ENCODE measurements at regions not wholly inside any gene's neighbourhood (a gene's known extent, or its start where the extent isn't known, plus 50 kb on each side); places are given as distances from the start of the nearest gene placed in this dataset.
"Not testable (repeated sequence)": the region's sequence is repeated elsewhere in the genome, so short reads cannot be mapped to it uniquely, and the experiment has no call there.

DNA sequence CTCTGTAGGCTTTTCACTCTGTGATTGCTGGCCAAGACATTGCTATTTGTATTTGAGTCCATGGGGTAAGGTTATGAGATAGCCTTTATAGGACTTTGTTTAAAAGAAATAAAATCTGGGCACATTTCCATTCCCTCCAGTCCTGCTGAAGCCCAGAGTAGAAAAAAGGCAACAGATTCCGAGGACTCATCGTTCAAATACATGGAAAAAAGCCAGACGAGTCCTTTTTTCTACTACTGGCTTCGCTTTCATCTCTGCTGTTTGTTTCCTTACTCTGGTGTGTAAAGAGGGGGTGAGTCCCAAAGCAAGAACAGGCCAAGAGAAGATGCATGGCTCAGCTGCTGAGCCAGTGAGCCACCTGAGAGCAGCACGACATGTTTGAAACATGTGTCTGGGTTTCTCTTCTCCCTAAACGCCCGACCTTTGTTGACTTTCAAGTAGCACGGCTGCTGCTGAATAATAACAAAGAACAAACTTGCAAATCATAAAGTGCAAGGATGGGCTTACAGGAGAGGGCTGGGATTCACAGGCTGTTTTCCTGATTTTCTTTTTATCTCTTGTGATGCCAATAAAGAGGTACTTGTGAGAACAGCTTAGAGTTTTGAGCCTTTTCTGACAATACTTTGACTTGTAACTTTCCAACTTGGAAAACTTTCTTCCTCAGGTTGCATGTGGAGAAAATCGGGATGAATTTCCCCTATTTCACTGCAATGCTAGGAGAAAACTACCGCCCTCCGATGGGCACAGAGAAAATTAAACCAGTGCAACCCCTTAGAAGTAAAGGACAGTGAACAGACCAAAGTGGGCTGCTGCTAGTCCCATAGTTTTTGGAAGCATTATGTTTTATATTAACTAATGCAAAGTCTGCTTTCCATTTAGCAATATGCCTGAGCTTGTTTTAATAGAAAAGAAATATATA is 195.2 kb upstream of the RAG2 start:
- DNase-seq, result no peak

DNA sequence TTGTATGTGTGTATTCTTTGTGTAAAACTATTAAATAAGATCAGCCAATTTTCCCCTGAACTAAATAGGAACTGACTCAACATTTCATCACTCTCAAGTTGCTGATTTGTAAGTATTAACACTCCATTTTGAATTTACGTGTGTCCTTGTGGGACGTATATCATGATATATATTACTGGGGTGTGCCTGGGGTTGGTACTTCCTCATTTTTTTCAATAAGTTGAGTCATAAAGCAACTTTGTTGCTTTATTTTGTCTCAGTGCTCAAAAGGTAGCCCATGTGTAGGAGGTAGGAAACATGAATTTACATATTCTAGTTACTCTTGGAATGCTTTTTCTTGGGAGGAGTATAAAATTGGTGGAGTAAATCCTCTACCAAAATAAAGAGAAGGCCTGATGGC is 193.9 kb upstream of the RAG2 start:
- no peak for DNase-seq

DNA sequence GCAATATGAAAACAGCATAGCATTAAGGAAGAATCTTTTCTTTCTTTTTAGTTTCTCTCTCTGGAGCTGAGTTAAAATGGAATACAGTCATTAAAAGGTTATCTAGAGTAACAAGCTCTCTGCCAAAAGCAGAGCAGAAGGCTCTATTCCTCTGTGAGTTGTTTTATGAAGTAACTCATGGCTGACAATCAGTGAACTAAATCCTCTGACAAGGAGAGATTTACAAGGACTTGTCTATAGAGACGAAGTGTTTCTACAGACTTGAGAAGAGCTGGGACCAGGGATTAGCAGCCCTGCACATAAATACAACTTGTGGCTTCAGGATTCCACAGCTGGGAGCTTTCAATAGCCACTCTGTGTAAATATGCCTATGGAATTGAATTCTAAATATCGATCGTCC is 192.5 kb upstream of the RAG2 start:
- DNase-seq, result no peak

DNA sequence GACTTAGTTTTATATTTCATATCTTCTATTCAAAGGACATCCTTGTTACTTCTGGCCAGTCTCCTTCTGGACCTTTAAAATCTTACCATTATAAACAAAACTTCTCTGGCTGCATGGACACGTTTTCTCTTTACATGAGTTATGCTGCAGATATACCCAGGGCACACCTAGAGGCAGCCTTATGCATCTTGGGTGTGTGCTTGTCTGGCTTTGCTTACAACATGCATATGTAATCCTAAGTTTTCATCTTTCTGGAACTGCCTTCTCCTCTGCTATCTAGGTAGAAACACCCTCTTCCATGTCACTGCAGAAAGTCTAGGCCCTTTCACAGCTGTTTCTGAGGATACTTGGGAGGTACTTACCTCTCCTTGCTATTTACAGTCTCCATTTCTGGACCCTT is 185.8 kb upstream of the RAG2 start:
- DNase-seq, result no peak

DNA sequence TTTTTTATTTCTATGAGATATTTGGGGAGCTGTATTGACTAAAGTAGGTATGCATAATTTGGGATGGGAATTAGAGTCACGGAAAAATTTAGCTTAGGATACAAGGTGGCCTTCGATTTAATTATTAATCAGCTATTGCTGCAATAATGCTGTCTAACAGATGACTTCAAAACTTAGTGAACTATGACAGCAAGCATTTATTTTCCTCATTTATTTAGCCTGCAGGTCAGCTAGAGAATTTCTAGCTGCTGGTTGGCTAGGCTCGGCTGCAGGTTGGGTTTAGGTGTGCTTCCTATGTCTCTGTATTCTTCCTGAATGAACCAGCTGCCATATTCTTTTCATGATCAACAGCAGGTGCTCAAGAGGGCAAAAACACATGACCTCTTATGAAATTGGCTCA is 181.8 kb upstream of the RAG2 start:
- no peak for DNase-seq

DNA sequence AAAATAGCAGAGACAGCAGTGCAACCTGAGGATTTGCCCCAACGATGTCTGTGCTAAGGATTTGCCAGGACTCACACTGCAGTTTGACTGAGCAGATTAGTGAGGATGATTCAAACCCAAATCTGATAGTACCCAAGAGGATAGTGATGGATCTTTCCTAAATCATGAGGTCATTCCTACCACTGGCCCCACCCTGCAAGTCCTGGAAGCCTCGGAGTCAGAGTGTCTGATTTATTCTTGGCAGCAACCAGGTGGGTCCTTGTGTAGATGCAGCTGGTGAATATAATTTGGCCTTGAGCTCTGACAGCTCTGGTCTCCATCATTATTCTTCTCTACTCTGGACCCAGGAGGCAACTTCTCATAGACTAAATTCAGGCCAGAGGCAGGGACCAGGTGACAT is 179.3 kb upstream of the RAG2 start:
- DNase-seq, result no peak

DNA sequence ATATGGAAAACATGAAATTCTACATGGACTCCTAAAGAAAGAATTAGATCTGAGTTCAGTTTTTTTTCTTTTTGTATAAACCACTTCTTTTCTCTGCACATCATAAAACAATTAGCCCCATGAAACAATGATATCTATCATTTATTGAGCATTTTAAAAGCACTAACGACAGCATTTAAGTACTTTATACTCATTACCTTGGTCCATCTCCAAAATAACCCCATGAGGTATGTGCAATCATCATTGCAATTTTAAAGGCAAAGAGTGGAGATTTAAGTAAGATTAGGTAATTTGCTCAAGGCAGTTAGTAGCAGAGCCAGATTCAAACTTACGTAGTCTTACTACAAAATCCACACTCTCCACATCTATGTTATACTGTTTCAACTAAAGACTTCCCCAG is 177.7 kb upstream of the RAG2 start:
- DNase-seq, result no peak

DNA sequence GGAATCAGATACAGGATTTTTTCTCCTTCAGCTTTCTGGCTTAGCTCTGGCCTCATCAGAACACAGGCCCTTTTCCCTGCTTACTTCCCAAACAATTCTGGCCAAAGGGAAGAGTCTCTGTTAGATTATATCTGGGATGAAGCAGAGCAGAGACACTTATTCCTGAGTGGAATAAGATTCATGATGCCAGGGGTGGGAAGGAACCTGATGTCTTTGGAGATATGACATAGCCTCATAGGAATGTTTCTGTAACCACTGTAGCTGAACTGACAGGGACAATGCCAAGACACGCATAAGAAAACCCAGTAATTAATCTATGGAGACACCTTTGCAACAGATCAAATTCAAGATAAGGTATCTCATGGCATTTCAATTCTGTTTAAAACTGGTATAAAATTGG is 177.1 kb upstream of the RAG2 start:
- no peak for DNase-seq

DNA sequence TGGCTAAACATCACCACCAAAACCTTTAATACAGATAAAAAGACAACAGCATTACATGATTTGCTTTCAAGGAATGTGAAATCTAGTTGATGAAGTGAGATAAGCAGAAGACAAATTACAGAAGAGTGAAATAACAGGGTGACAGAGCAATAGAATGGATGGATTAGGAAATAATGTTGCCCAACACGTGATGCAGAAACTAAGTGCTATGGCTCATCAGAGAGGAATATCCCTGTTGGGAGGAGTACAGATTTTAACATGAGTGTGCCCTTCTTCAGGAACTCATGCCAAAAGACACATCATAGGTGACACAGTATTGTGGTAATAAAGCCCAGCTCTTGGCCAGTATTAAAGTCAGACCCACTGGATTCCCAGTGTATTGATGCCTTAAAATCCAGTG is 176.6 kb upstream of the RAG2 start:
- DNase-seq, result no peak

DNA sequence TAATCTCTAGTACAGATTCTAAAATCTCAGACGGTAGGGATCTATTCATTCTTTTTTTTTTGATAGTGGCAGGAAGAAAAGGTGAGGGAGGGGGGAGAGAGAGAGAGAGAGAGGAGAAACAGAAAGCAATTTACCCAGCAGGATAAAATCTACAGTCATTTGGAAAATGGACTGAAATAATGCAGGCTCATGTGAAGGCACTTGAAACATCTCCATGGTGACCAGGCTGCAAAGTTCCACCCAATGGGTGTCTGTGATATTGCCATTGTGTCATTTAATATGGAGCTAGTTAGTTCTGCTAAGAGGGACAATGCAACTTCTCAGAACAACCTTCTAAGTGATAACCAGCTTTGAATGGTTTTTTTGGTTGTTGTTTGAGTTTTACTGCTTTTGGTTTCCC is 165.2 kb upstream of the RAG2 start:
- DNase-seq, result no peak

DNA sequence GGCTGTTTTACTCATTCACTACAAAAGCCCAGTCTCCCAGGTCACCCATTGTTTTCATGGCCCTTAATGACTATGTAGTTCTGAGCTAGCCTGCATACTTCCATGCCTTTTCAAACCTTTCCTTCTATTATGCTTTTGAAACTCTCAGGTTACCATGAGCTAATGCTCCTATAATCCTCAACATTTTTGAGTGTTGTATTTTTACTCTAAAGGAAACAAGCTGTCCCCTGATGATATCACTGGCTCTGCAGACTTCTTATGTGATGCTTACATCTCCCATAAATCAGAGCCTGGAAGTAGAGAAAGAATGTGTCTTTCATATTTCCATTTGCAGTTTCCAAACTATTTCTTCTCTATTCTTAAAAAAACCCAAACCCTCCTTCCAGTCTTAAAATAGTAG is 159.0 kb upstream of the RAG2 start:
- DNase-seq, result no peak

DNA sequence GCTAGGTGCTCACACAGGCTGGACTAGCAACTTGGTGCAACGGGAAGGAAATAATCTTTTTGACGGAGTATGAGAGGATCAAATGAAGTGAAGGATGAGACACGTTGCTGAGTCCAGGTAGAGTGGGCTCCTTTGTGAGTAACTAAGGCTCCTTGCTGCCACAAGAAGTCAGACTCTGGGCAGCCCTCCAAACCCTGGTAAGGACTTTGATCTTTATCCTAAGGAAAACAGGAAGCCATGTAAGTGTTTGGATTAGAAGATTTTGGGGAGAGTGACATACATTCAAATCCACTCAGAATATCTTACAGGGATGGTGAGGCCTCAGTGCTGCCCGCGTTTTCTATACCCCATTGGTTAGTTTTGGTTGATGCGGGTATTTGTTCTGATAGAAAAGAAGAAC is 155.9 kb upstream of the RAG2 start:
- no peak for DNase-seq

DNA sequence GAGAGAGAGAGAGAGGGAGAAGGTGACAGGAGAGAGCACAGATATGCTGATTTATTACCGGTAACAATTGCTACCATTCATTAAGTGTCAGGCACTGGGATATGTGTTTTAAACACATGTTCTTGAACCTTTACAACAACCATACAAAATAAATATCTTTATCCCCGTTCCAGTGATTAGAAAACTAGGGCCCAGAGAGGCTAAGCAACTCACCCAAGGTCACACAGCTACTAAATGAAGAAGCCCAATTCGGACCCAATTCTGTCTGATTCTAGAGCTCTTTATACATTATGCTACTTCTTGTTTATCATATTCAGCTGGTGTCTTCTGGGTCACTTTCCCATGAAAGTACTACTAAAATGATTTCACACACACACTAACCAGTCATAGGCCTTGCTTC is 154.0 kb upstream of the RAG2 start:
- DNase-seq, result no peak

DNA sequence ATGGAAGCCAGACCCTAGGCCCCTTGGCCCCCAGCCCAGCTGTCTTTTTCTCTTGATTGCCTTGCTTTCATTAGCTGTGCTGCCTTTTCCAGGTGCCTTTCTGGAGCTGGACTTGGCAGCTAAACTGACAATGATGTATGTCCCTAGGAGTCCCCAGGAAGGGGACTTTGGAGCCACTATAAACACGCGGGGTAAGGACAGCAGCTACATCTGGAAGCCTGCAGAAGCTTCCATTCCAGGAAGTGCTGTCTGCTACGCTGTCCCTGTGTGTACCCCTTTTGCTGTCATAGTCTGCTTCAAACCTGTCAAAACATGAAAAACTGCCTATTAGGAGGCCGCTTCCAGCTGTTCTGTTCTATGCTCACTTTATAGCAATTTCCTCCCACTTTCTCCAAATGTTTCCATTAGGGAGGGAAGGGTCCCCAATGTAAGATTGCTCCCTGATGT is 153.3 kb upstream of the RAG2 start:
- DNase-seq, result no peak

DNA sequence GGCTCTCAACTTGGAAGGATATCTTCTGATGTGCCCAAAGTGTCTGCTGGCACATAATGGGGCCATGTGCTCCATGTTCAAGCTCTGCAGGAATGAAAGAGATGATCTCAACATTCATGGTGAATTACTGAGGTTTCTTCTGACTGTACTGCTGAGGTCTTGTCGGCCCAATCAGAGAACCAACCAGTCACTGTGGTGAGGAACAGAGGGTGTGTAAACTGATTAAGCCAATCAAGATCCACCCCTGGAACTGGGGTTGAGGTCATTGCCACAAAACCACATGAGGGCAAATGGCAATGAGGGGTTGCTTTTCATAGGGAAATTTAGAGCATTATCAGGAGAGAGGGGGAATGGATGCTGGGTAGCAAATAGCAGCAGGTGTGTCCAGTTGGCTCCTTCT is 152.3 kb upstream of the RAG2 start:
- DNase-seq, result no peak

DNA sequence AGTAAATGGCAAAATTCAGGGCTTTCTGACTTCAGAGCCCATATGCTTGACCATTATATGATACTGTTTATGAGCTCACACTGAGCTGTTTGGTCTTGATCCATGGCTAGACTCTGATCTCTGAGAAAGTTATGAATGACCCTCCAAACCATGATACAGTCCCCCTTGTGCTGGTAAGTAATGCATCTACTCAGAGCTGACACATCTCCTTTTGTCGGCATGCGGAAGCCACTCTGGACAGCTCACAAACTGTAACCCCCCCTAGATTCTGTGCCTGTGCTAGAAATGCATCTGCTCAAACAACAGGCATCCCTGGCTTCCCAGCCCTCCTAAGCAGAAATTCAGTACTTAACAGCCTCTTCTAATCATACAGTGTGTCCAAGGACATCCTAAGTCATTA is 150.8 kb upstream of the RAG2 start:
- DNase-seq, result no peak

DNA sequence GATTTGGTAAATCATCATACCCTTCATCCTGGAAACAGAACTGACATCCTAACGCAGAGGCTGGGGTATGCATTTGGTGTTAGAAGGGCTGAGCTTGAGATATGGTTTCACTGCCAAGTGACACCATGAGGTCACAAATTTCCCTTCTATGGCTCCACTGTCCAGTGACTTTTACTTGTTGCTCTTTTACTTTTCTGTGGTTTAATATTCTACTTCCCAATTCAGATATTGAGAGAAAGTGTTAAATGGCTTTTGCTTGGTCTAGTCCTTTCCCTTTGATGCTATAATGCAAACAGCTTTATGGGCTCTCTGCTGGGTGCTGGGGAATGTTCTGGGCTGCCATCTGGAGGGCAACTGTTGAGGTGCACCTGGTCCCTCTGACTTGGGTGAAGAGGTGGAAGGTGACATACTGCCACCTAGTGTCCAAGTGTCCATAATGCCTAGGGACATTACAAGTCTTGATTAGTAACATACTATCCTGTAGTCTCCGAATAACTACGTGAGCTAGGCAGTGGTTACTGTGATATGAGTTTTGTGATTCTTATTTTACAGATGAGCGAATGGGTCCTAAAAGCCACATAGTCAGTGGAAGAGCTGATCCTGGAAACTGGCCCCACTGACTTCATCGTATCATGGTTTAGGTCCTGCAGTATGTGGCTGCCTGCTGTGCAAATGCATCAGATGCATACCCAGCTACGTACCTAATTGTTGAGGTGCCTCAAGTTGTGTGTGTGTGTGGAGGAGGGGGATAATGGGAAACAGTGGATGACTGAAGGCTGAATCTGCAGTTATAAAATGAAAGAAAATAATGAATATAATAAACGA is 149.1 kb upstream of the RAG2 start:
- DNase-seq, result peak; percentile 91

DNA sequence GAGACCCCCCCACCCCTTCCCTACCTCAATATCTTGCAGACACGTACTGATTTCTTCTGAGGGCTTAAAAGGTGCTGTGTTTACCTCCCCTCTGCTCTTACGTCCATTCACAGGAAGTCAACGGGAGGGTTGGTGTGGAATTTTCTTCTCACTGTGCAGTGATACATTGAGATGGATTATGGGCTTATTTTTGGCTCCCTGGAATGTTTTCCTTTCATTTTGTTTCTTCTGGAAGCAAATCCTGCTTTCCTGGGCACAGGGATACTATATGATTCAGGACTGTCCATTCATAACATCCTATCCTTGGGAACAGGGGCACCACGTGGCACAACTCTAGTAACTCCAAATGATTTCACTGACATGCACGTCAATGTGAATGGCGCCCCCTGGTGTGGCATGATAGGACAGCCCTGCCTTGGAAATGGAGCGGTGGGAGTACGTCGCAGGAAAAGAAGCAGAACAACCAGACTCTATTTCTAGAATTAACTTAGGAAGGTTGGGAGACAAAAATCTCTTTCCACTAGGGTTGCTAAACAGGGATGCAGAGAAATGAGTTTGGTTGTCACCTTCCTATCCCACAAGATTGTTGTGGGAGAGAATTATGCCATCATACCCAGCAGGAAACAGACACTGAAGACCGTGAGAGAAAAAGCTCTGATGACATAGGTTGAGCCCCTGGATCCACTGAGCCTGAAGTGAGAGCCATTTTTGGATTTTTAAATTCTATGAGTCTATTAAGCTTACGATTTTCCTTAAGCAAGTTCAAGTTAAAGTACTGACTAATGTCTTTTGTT is 146.5 kb upstream of the RAG2 start:
- peak; percentile 83 for DNase-seq

DNA sequence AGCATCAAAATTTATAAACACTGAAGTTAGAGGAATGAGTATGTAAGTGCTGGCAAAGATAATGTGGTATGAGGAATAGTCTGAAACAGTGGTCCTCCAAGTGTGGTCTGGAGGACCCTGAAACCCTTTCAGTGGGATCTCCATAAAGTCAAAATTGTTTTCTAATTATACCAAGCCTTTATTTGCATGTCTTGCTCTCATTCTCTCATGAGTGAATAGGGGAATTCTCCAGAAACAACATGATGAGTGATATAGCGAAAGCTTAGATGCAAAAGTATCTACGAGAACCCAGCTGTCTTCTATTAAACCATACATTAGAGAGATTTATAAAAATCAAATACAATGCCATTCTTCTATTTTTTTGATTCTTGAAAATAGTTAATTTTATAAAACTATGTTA is 145.0 kb upstream of the RAG2 start:
- no peak for DNase-seq

DNA sequence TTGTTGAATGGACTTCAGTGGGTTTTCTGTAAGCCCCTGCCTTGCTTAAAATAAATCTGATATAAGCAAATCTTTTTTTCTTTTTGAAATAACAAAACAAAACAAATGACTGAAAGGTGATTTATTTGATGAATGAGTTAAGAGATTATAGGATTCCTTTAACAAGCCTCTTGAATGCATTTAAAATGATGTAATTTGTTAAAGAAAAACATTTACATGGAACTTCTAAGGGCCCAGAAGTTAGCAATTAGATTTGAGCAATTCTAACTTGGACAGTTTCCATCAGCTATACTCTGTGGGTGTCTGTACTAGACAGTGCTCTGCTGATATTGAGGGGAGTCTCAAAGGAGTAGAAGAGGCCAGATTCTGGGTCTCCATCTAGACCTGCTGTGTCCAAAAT is 143.5 kb upstream of the RAG2 start:
- DNase-seq, result no peak

DNA sequence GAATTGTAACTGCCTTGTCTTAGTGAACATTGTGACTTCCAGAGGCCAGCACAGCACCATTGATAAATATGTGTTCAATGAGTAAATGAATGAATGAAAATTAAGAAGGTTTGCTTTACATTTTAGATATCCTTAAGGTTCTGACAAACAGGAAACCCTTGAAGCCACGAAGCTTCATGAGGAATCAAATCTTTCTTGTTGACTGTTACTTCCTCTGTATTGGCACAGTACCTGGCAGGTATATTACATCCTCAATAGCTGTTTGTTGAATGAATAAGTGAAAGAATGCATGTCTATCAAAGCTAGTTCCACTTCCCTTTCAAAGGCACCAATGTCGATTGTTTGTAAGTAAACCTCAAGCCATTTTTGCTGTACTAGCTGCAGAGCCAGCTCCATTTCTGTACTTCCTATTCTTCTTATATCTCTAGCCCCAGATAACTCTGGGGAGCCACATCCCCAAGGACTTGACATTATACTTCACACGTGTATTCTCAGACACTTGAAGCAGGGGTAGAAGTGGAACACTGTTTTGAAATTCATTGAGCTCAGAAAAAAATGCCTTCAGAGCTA is 140.3 kb upstream of the RAG2 start:
- no peak for DNase-seq

DNA sequence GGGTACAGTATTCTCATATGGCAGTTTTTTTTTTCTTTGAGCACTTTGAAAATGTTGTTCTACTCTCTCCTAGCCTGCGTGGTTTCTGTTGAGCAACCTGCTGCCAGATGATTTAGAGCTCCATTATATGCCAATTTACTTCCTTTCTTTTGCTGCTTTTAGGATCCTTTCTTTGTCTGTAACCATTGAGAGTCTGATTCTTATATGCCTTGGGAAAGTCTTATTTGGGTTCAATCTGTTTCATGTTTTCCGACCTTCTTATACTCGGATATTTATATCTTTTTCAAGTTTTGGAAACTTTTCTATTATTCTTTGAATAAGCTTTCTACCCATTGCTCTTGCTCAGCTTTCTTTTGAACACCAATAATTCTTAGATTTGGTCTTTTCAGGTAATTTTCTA is 138.1 kb upstream of the RAG2 start:
- DNase-seq, result no peak

DNA sequence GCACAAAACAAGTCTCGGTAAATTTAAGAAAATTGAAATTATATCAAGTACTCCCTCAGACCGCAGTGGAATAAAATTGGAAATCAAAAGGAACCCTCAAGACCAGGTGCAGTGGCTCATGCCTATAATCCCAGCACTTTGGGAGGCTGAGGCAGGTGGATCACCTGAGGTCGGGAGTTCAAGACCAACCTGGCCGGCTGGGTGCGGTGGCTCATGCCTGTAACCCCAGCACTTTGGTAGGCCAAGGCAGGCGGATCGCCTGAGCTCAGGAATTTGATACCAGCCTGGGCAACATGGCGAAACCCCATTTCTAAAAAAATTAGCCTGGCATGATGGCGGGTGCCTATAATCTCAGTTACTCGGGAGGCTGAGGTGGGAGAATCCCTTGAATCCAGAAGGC is 135.7 kb upstream of the RAG2 start:
- not testable (repeated sequence) for DNase-seq

All from activated effector memory CD4-positive, alpha-beta T cell treated with anti-CD3 and anti-CD28 coated beads, Interleukin-2, amount 50 U/mL, for 16 hours (primary cell).